ENCODE measurements at regions not wholly inside any gene's neighbourhood (a gene's known extent, or its start where the extent isn't known, plus 50 kb on each side); places are given as distances from the start of the nearest gene placed in this dataset.
"Not testable (repeated sequence)": the region's sequence is repeated elsewhere in the genome, so short reads cannot be mapped to it uniquely, and the experiment has no call there.

- no peak overlapping the region for H3K4me3 Mint-ChIP-seq
- no peaks in the 10 kb centered on the region for H3K36me3 Mint-ChIP-seq
- H3K9me3 Mint-ChIP-seq, result peaks cover 8 to 41% (median 27%) of the 10 kb centered on the region in 6 donors
- no peak for DNase-seq
- H3K4me1 Mint-ChIP-seq, result no peaks in the 10 kb centered on the region
- no peak overlapping the region for H3K27ac Mint-ChIP-seq
- no peaks in the 10 kb centered on the region for H3K27me3 Mint-ChIP-seq (ENCODE audit: low read depth in 3 of 3)
Observed at GRCh38 chr11:29231586-29231985, 785.2 kb downstream of the KCNA4 start.

- Mint-ChIP-seq H3K4me3 (no peak overlapping the region), H3K27ac (no peak overlapping the region), H3K4me1 (no peaks in the 10 kb centered on the region), H3K36me3 (no peaks in the 10 kb centered on the region), H3K9me3 (peaks cover 13 to 50% (median 26%) of the 10 kb centered on the region in 6 donors), H3K27me3 (ENCODE audit: low read depth in 3 of 3) (no peaks in the 10 kb centered on the region)
- no peak for DNase-seq
Observed at GRCh38 chr11:29227811-29228210, 789.0 kb downstream of the KCNA4 start.

GRCh38 chr11:29224739-29225384 is 792.0 kb downstream of the KCNA4 start:
- no peaks in the 10 kb centered on the region for H3K36me3 Mint-ChIP-seq
- DNase-seq, result no peak
- H3K4me3 Mint-ChIP-seq, result no peak overlapping the region
- no peak overlapping the region for H3K27ac Mint-ChIP-seq
- no peaks in the 10 kb centered on the region for H3K27me3 Mint-ChIP-seq (ENCODE audit: low read depth in 3 of 3)
- peaks cover 13 to 70% (median 40%) of the 10 kb centered on the region in 6 donors for H3K9me3 Mint-ChIP-seq
- H3K4me1 Mint-ChIP-seq, result no peaks in the 10 kb centered on the region

- not testable (repeated sequence) for H3K4me3 Mint-ChIP-seq; DNase-seq; H3K27me3 Mint-ChIP-seq (ENCODE audit: low read depth in 3 of 3); H3K27ac Mint-ChIP-seq; H3K4me1 Mint-ChIP-seq; H3K36me3 Mint-ChIP-seq
- peaks cover 7 to 81% (median 45%) of the 10 kb centered on the region in 6 donors for H3K9me3 Mint-ChIP-seq
Observed at GRCh38 chr11:29219531-29219930, 797.3 kb downstream of the KCNA4 start.

GRCh38 chr11:29217901-29218300 is 798.9 kb downstream of the KCNA4 start:
- no peak overlapping the region for H3K4me3 Mint-ChIP-seq
- H3K27me3 Mint-ChIP-seq (ENCODE audit: low read depth in 3 of 3), result no peaks in the 10 kb centered on the region
- peaks cover 11 to 79% (median 38%) of the 10 kb centered on the region in 6 donors for H3K9me3 Mint-ChIP-seq
- no peak overlapping the region for H3K27ac Mint-ChIP-seq
- H3K4me1 Mint-ChIP-seq, result no peaks in the 10 kb centered on the region
- H3K36me3 Mint-ChIP-seq, result no peaks in the 10 kb centered on the region
- DNase-seq, result no peak

- no peak overlapping the region for H3K4me3 Mint-ChIP-seq
- H3K36me3 Mint-ChIP-seq, result no peaks in the 10 kb centered on the region
Observed at GRCh38 chr11:29214833-29215232, 802.0 kb downstream of the KCNA4 start.

GRCh38 chr11:29211202-29211601 is 805.6 kb downstream of the KCNA4 start:
- Mint-ChIP-seq H3K27me3 (ENCODE audit: low read depth in 3 of 3) (no peaks in the 10 kb centered on the region), H3K9me3 (peaks cover 8 to 48% (median 22%) of the 10 kb centered on the region in 6 donors), H3K27ac (no peak overlapping the region), H3K36me3 (no peaks in the 10 kb centered on the region), H3K4me1 (no peaks in the 10 kb centered on the region), H3K4me3 (no peak overlapping the region)
- no peak for DNase-seq

More at GRCh38 chr11:29214833-29215232, 802.0 kb downstream of the KCNA4 start:
- peaks cover 9 to 57% (median 27%) of the 10 kb centered on the region in 6 donors for H3K9me3 Mint-ChIP-seq
- H3K27ac Mint-ChIP-seq, result no peak overlapping the region
- no peak for DNase-seq
- H3K27me3 Mint-ChIP-seq (ENCODE audit: low read depth in 3 of 3), result no peaks in the 10 kb centered on the region
- H3K4me1 Mint-ChIP-seq, result no peaks in the 10 kb centered on the region

GRCh38 chr11:29210426-29210825 is 806.4 kb downstream of the KCNA4 start:
- Mint-ChIP-seq H3K27ac (no peak overlapping the region), H3K4me1 (no peaks in the 10 kb centered on the region), H3K27me3 (ENCODE audit: low read depth in 3 of 3) (no peaks in the 10 kb centered on the region), H3K9me3 (peaks cover 3 to 44% (median 20%) of the 10 kb centered on the region in 6 donors), H3K4me3 (no peak overlapping the region), H3K36me3 (no peaks in the 10 kb centered on the region)
- no peak for DNase-seq

- no peaks in the 10 kb centered on the region for H3K27me3 Mint-ChIP-seq (ENCODE audit: low read depth in 3 of 3)
- H3K9me3 Mint-ChIP-seq, result peaks cover 6 to 47% (median 22%) of the 10 kb centered on the region in 6 donors
- DNase-seq, result no peak
- H3K4me3 Mint-ChIP-seq, result no peak overlapping the region
- no peaks in the 10 kb centered on the region for H3K36me3 Mint-ChIP-seq
- no peak overlapping the region for H3K27ac Mint-ChIP-seq
- no peaks in the 10 kb centered on the region for H3K4me1 Mint-ChIP-seq
Observed at GRCh38 chr11:29208117-29208516, 808.7 kb downstream of the KCNA4 start.

- Mint-ChIP-seq H3K27ac (no peak overlapping the region), H3K4me3 (no peak overlapping the region), H3K4me1 (no peaks in the 10 kb centered on the region), H3K27me3 (ENCODE audit: low read depth in 3 of 3) (no peaks in the 10 kb centered on the region), H3K9me3 (peaks cover 2 to 30% (median 12%) of the 10 kb centered on the region in 6 donors), H3K36me3 (no peaks in the 10 kb centered on the region)
- no peak for DNase-seq
Observed at GRCh38 chr11:29200791-29201562, 815.9 kb downstream of the KCNA4 start.

GRCh38 chr11:29190313-29190712 is 826.5 kb downstream of the KCNA4 start:
- Mint-ChIP-seq H3K4me1 (no peaks in the 10 kb centered on the region), H3K9me3 (peaks cover 0 to 62% (median 15%) of the 10 kb centered on the region in 6 donors), H3K27me3 (ENCODE audit: low read depth in 3 of 3) (peaks cover 0 to 2% (median 0%) of the 10 kb centered on the region in 3 donors), H3K36me3 (no peaks in the 10 kb centered on the region), H3K4me3 (no peak overlapping the region), H3K27ac (no peak overlapping the region)
- DNase-seq, result no peak

- H3K27me3 Mint-ChIP-seq (ENCODE audit: low read depth in 3 of 3), result peaks cover 0 to 2% (median 0%) of the 10 kb centered on the region in 3 donors
- peaks cover 2 to 61% (median 19%) of the 10 kb centered on the region in 6 donors for H3K9me3 Mint-ChIP-seq
- H3K4me1 Mint-ChIP-seq, result no peaks in the 10 kb centered on the region
- H3K4me3 Mint-ChIP-seq, result no peak overlapping the region
- H3K27ac Mint-ChIP-seq, result no peak overlapping the region
- no peaks in the 10 kb centered on the region for H3K36me3 Mint-ChIP-seq
- DNase-seq, result no peak
Observed at GRCh38 chr11:29187215-29187614, 829.6 kb downstream of the KCNA4 start.

GRCh38 chr11:29184939-29185890 is 831.6 kb downstream of the KCNA4 start:
- no peaks in the 10 kb centered on the region for H3K36me3 Mint-ChIP-seq
- H3K27ac Mint-ChIP-seq, result no peak overlapping the region
- peaks cover 0 to 2% (median 0%) of the 10 kb centered on the region in 3 donors for H3K27me3 Mint-ChIP-seq (ENCODE audit: low read depth in 3 of 3)
- DNase-seq, result no peak
- no peak overlapping the region for H3K4me3 Mint-ChIP-seq
- peaks cover 2 to 63% (median 18%) of the 10 kb centered on the region in 6 donors for H3K9me3 Mint-ChIP-seq
- H3K4me1 Mint-ChIP-seq, result no peaks in the 10 kb centered on the region
